ENCODE measurements at regions not wholly inside any gene's neighbourhood (a gene's known extent, or its start where the extent isn't known, plus 50 kb on each side); places are given as distances from the start of the nearest gene placed in this dataset.
"Not testable (repeated sequence)": the region's sequence is repeated elsewhere in the genome, so short reads cannot be mapped to it uniquely, and the experiment has no call there.

DNA sequence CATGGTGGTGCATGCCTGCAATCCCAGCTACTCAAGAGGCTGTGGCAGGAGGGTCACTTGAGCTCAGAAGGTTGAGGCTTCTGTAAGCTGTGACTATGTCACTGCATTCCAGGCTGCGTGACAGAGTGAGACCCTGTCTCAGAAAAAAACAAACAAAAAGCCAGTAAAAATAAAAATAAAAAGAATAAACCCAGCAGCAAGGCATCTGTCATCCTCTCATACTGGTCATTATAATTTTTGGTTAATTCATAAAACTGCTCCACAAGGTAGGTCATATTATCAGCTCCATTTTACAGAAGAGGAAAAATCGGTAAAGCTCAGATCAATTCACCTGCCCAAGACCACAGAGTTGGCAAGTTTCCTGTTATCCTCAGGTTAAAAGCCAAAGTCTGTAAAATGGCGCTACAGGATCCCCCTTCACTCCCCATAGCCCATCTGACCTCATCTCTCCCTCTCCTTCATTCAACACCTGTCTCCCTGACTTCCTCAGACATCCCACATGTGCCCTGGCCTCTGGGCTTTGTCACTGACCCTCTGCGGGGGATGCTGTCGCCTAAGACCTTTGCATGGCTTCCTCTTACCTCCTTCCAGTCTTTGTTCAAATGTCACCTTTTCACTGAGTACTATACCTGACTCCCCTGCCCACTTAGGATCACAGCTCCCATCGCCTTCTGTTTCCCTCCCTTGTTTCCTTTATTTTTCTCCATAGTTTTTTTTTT, 213.2 kb upstream of the ZNF217 start:
- no peak overlapping the region for H3K4me2 ChIP-seq
- peaks cover 29% of the 10 kb centered on the region for H3K4me1 ChIP-seq
- H3K9ac ChIP-seq: no peak overlapping the region
- H3K4me1 Mint-ChIP-seq: peaks cover 11% of the 10 kb centered on the region
- TF ChIP-seq EZH2phosphoT487 (IDR thresholded peaks at IDR 0.05) (no peak), EZH2 (IDR thresholded peaks at IDR 0.05) (no peak)
- TF ChIP-seq, protein P1, sequence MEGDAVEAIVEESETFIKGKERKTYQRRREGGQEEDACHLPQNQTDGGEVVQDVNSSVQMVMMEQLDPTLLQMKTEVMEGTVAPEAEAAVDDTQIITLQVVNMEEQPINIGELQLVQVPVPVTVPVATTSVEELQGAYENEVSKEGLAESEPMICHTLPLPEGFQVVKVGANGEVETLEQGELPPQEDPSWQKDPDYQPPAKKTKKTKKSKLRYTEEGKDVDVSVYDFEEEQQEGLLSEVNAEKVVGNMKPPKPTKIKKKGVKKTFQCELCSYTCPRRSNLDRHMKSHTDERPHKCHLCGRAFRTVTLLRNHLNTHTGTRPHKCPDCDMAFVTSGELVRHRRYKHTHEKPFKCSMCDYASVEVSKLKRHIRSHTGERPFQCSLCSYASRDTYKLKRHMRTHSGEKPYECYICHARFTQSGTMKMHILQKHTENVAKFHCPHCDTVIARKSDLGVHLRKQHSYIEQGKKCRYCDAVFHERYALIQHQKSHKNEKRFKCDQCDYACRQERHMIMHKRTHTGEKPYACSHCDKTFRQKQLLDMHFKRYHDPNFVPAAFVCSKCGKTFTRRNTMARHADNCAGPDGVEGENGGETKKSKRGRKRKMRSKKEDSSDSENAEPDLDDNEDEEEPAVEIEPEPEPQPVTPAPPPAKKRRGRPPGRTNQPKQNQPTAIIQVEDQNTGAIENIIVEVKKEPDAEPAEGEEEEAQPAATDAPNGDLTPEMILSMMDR (IDR thresholded peaks at IDR 0.05): no peak
- no peaks in the 10 kb centered on the region for H3K79me2 ChIP-seq (ENCODE audit: low read depth)
- no peaks in the 10 kb centered on the region for H3K36me3 Mint-ChIP-seq
- H3K27me3 ChIP-seq: no peaks in the 10 kb centered on the region
- no peaks in the 10 kb centered on the region for H3K9me3 Mint-ChIP-seq
- H3K27me3 Mint-ChIP-seq (ENCODE audit: insufficient read depth, low read depth): peaks cover 2% of the 10 kb centered on the region
- no peak overlapping the region for H3K27ac ChIP-seq
- H3K4me3 ChIP-seq: no peak overlapping the region
- H3K36me3 ChIP-seq: no peaks in the 10 kb centered on the region
- no peak overlapping the region for H3K4me3 Mint-ChIP-seq
- no peak for DNase-seq (ENCODE audit: low spot score)
- peak overlapping the region; percentile 3 for H3K27ac Mint-ChIP-seq
- H3F3A ChIP-seq (ENCODE audit: low read depth): peaks cover 10% of the 10 kb centered on the region
- no peaks in the 10 kb centered on the region for H3K9me3 ChIP-seq (ENCODE audit: low read depth)
- H2AFZ ChIP-seq (replicated peaks): no peak overlapping the region
- H4K20me1 ChIP-seq (ENCODE audit: low read depth): no peaks in the 10 kb centered on the region

DNA sequence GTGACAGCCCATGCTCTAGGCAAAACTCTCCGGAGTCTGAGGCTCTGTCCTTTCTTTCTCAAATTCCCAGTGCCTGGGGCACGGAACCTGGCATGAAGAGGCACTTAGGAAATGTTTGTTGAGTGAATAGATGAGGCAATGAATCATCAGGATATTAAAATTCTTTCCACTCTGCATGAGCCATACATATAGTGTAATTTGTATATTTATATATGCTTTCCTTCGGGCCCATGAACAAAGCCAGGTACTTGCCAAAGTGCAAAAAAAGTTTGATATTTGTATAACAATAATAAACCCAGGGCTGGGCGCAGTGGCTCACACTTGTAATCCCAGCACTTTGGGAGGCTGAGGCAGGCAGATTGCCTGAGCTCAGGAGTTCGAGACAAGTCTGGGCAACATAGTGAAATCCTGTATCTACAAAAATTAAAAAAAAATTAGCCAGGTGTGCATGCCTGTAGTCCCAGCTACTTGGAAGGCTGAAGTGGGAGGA, 212.3 kb upstream of the ZNF217 start:
- Histone ChIP-seq H3K9me3 (ENCODE audit: low read depth) (no peaks in the 10 kb centered on the region), H3K79me2 (ENCODE audit: low read depth) (no peaks in the 10 kb centered on the region), H3K9ac (no peak overlapping the region), H3F3A (ENCODE audit: low read depth) (peaks cover 10% of the 10 kb centered on the region), H3K36me3 (no peaks in the 10 kb centered on the region), H4K20me1 (ENCODE audit: low read depth) (no peaks in the 10 kb centered on the region), H2AFZ (replicated peaks) (no peak overlapping the region), H3K27me3 (no peaks in the 10 kb centered on the region), H3K4me2 (no peak overlapping the region), H3K4me3 (no peak overlapping the region), H3K4me1 (peaks cover 22% of the 10 kb centered on the region), H3K27ac (no peak overlapping the region)
- no peak overlapping the region for H3K4me3 Mint-ChIP-seq
- H3K4me1 Mint-ChIP-seq: peaks cover 17% of the 10 kb centered on the region
- no peak for TF ChIP-seq EZH2 (IDR thresholded peaks at IDR 0.05)
- no peak for TF ChIP-seq EZH2phosphoT487 (IDR thresholded peaks at IDR 0.05)
- TF ChIP-seq, protein P1 (IDR thresholded peaks at IDR 0.05): no peak
- H3K27ac Mint-ChIP-seq: no peak overlapping the region
- peaks cover 2% of the 10 kb centered on the region for H3K27me3 Mint-ChIP-seq (ENCODE audit: insufficient read depth, low read depth)
- no peaks in the 10 kb centered on the region for H3K9me3 Mint-ChIP-seq
- DNase-seq (ENCODE audit: low spot score): no peak
- no peaks in the 10 kb centered on the region for H3K36me3 Mint-ChIP-seq

DNA sequence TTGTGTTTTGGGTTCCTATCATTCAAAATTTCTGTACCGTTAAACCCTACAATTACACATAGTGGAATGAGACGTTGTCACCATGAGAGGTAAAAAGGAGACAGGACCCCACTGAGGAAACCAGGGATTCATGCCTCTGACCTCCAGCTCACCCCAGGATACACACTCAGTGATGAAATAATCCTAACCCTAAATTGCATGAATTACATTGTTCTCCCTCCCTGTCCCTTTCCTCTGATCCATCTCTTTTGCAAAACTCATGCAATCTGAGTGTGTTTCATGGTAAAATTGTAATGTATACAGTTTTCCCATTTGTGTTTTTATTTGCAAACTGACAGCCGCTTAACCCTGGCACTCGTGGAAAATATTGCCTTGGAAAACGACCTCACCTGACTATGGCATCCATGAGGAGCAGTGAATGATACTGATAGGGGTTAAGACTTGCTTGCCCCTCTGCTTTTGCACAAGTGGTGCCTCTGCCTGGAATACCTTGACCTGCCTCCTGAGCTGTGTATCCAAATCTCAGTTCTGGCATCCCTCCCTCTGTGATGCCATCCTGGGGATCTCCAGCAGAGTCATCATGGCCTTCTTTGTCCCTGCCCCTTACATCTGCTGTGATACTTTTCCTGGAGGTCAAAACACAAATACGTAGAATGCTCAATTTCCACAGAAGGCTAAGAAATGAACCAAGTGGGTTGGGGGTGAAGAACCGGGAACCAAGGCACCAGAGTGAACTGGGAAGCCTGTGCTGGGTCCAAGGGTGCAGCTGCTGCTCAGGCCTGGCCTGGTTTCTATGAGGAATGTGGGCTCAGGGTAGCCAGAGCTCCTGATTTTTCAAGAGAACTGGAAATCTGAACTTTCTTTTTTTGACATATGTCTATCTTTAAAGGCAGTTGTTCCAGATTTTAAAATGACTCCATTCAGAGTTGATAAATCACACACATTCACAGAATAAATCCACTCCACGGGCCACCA, 211.6 kb upstream of the ZNF217 start:
- H3K27ac Mint-ChIP-seq: peak overlapping the region; percentile 57
- no peak for DNase-seq (ENCODE audit: low spot score)
- H3K27me3 Mint-ChIP-seq (ENCODE audit: insufficient read depth, low read depth): peaks cover 2% of the 10 kb centered on the region
- Histone ChIP-seq H2AFZ (replicated peaks) (no peak overlapping the region), H3K36me3 (no peaks in the 10 kb centered on the region), H3K9me3 (ENCODE audit: low read depth) (no peaks in the 10 kb centered on the region), H3K4me1 (peaks cover 18% of the 10 kb centered on the region), H3K27ac (no peak overlapping the region), H3K4me3 (no peak overlapping the region), H3K9ac (no peak overlapping the region), H3K27me3 (no peaks in the 10 kb centered on the region), H4K20me1 (ENCODE audit: low read depth) (no peaks in the 10 kb centered on the region), H3F3A (ENCODE audit: low read depth) (peaks cover 10% of the 10 kb centered on the region), H3K4me2 (no peak overlapping the region), H3K79me2 (ENCODE audit: low read depth) (no peaks in the 10 kb centered on the region)
- peaks cover 19% of the 10 kb centered on the region for H3K4me1 Mint-ChIP-seq
- H3K4me3 Mint-ChIP-seq: no peak overlapping the region
- H3K36me3 Mint-ChIP-seq: no peaks in the 10 kb centered on the region
- TF ChIP-seq EZH2 (IDR thresholded peaks at IDR 0.05) (no peak), EZH2phosphoT487 (IDR thresholded peaks at IDR 0.05) (no peak)
- TF ChIP-seq, protein P1 (IDR thresholded peaks at IDR 0.05): no peak
- H3K9me3 Mint-ChIP-seq: no peaks in the 10 kb centered on the region

DNA sequence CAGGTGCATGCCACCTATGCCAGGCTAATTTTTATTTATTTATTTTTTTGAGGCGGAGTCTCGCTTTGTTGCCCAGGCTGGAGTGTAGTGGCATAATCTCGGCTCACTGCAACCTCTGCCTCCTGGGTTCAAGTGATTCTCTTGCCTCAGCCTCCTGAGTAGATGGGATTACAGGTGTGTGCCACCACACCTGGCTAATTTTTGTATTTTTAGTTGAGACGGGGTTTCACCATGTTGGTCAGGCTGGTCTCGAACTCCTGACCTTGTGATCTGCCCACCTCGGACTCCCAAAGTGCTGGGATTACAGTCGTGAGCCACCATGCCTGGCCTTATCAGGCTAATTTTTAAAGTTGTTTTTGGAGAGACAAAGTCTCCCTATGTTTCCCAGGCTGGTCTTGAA, 210.7 kb upstream of the ZNF217 start:
- H3K4me1 ChIP-seq; H3K27ac Mint-ChIP-seq; H3K9ac ChIP-seq; H3K27me3 ChIP-seq; H4K20me1 ChIP-seq (ENCODE audit: low read depth); H3K36me3 ChIP-seq; DNase-seq (ENCODE audit: low spot score); H3K27me3 Mint-ChIP-seq (ENCODE audit: insufficient read depth, low read depth); H3K36me3 Mint-ChIP-seq; H3K79me2 ChIP-seq (ENCODE audit: low read depth); H3K27ac ChIP-seq; H3K4me3 Mint-ChIP-seq; H3K4me2 ChIP-seq; H3F3A ChIP-seq (ENCODE audit: low read depth); H2AFZ ChIP-seq (replicated peaks); H3K9me3 ChIP-seq (ENCODE audit: low read depth); H3K9me3 Mint-ChIP-seq; H3K4me3 ChIP-seq: not testable (repeated sequence)
- peaks cover 19% of the 10 kb centered on the region for H3K4me1 Mint-ChIP-seq

Measured in neural progenitor cell (in vitro differentiated cells).